ENCODE measurements at regions not wholly inside any gene's neighbourhood (a gene's known extent, or its start where the extent isn't known, plus 50 kb on each side); places are given as distances from the start of the nearest gene placed in this dataset.

DNA sequence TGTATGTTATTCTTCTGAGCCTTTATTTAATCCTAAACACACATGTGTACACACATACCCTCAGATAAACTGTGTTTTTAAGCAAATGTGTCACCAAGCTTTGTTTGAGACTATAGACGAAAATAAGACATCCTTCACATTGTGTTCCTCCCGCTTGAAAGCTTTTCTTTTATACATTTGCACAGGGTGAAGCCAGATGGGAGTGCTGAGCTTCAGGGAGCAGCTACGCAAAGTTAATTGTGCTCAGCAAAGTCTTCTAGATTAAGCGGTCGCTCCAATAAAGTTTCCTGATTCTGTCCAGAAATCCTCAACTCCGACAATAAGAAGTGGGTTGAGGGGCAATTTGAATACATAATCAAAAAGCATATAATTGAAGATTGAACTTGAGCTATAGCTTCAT, 117.2 kb upstream of the ARGLU1 start:
- TF ChIP-seq, protein P1, sequence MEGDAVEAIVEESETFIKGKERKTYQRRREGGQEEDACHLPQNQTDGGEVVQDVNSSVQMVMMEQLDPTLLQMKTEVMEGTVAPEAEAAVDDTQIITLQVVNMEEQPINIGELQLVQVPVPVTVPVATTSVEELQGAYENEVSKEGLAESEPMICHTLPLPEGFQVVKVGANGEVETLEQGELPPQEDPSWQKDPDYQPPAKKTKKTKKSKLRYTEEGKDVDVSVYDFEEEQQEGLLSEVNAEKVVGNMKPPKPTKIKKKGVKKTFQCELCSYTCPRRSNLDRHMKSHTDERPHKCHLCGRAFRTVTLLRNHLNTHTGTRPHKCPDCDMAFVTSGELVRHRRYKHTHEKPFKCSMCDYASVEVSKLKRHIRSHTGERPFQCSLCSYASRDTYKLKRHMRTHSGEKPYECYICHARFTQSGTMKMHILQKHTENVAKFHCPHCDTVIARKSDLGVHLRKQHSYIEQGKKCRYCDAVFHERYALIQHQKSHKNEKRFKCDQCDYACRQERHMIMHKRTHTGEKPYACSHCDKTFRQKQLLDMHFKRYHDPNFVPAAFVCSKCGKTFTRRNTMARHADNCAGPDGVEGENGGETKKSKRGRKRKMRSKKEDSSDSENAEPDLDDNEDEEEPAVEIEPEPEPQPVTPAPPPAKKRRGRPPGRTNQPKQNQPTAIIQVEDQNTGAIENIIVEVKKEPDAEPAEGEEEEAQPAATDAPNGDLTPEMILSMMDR (conservative IDR thresholded peaks at IDR 0.05; ENCODE audit: control insufficient read depth, insufficient read depth, low read depth, low read length): no peak
- DNase-seq (ENCODE audit: low read depth): no peak

DNA sequence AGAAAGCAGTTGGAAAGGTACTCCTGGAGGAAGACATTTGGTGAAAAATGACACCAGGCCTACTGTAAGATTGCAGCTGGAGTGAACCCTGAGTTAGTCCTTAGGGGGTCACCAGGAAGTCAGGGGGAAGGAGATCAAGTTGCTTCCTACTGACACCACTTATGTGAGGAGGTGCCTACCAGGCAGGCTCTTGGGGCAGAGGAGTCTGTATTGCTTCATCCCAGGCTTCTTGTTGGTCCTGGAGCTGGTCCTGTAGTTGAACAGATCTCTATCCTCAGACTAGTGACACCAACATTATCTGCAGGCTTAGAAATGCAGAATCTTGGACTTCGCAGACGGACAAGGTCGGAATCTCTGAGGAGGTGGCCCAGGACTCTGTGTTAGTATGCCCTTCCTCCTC, 116.0 kb upstream of the ARGLU1 start:
- TF ChIP-seq, protein P1 (conservative IDR thresholded peaks at IDR 0.05; ENCODE audit: control insufficient read depth, insufficient read depth, low read depth, low read length): no peak
- H3K4me3 ChIP-seq (ENCODE audit: control insufficient read depth, low read depth, low read length): no peak overlapping the region
- DNase-seq (ENCODE audit: low read depth): no peak

More for the DNA sequence above, 117.2 kb upstream of the ARGLU1 start:
- H3K4me3 ChIP-seq (ENCODE audit: control insufficient read depth, low read depth, low read length): no peak overlapping the region

DNA sequence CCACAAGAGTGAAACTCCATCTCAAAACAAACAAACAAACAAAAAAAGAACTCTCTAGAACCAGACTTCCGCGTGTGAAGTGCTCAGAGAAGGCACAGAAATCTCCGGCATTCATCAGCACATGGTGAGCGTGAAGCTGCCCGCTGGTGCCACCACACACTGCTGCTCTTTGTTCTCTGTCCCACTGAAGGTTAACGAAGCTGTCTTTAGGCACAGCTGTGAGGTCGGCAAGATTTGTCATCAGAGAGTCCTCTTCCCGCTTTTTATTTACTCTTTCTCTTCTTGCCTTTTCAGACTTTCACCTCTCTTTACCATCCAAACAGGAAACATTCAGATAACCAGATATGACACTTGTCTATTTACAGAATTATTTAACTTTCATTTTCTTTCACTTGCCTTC, 115.2 kb upstream of the ARGLU1 start:
- no peak for DNase-seq (ENCODE audit: low read depth)

DNA sequence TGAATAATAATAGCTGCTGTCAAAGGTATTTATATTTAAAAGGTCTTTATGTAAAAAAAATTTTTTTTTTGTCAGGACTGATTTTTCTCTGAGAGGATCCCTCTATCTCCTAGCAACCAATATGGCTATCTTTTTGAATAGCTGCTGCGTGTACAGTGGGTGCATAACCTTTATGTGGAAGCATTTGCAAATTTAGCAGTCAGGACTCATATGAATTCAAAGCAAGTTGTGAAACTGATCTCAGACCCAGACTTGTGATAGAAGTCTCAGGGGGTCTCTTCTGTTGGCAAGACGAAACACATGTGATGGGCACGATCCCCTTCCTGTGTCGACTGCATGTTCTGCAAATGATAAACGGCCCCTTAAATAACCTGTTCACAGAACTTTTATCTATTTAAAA, 114.1 kb upstream of the ARGLU1 start:
- TF ChIP-seq, protein P1 (conservative IDR thresholded peaks at IDR 0.05; ENCODE audit: control insufficient read depth, insufficient read depth, low read depth, low read length): no peak
- DNase-seq (ENCODE audit: low read depth): no peak
- no peak overlapping the region for H3K4me3 ChIP-seq (ENCODE audit: control insufficient read depth, low read depth, low read length)

More for the DNA sequence above, 115.2 kb upstream of the ARGLU1 start:
- TF ChIP-seq, protein P1 (conservative IDR thresholded peaks at IDR 0.05; ENCODE audit: control insufficient read depth, insufficient read depth, low read depth, low read length): no peak
- H3K4me3 ChIP-seq (ENCODE audit: control insufficient read depth, low read depth, low read length): no peak overlapping the region

DNA sequence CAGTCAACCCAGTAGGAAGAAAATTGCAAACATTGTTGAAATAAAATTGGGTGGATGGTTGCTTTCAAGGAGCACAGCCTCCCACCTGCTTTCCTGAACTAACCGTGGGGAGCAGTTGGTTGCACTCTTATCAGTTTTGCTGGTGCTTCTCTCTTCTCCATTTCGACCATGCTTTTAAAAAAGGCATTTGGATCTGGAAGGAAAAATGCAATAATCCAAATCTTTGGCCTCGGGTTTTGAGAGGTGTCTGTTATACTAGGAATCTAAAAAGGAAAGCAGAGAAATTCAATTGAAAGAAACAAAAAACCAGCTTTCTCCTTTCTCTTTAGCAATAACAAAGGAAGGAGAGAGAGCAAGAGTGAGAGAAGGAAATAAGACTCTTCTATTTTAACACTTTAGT, 113.6 kb upstream of the ARGLU1 start:
- no peak for DNase-seq (ENCODE audit: low read depth)
- TF ChIP-seq, protein P1 (conservative IDR thresholded peaks at IDR 0.05; ENCODE audit: control insufficient read depth, insufficient read depth, low read depth, low read length): no peak
- H3K4me3 ChIP-seq (ENCODE audit: control insufficient read depth, low read depth, low read length): no peak overlapping the region

DNA sequence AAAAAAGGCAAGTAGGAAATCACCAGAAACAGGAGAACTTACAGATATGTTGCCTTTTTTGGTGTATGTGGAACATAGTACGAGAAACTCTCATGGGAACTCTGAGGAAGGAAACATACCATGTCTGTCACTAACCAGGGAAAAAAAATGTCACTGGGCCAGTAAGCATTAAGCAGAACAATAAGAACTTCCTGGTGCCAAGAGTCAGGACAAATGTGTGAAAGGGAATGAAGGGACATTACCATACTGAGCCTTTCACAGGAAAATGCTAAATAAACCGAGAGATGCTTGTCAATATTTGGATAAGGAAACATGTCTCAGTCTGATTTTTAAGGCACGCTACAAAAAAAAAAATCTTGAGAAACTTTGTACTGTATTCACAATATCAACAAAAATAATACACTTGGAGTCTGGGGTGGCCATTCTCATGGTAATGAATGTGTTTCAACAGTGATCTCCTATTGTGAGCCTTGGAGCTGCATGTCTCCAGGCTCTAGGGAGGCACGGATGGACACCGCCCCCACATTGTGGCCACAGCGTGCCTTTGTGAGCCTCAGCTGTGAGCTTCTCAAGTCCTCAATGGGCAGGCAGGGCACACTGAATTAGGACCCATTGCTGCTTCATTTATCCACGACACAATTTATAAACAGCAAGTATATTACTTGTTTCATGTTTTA, 113.0 kb upstream of the ARGLU1 start:
- TF ChIP-seq, protein P1 (conservative IDR thresholded peaks at IDR 0.05; ENCODE audit: control insufficient read depth, insufficient read depth, low read depth, low read length): no peak
- no peak for DNase-seq (ENCODE audit: low read depth)
- no peak overlapping the region for H3K4me3 ChIP-seq (ENCODE audit: control insufficient read depth, low read depth, low read length)

Data from fibroblast of mammary gland (primary cell).